ENCODE measurements at regions not wholly inside any gene's neighbourhood (a gene's known extent, or its start where the extent isn't known, plus 50 kb on each side); places are given as distances from the start of the nearest gene placed in this dataset.

- peak; percentile 67 for TF ChIP-seq CTCF (IDR thresholded peaks at IDR 0.05; ENCODE audit: insufficient read depth, low read depth, low read length, missing control alignments)
- H3K4me3 ChIP-seq (ENCODE audit: low read length) = no peak overlapping the region
- peak; percentile 43 for DNase-seq (ENCODE audit: low read depth)
Measured at GRCh38 chr4:24476282-24476681, 108.1 kb downstream of the DHX15 start.

- H3K4me3 ChIP-seq (ENCODE audit: low read length) = no peak overlapping the region
- TF ChIP-seq CTCF (IDR thresholded peaks at IDR 0.05; ENCODE audit: insufficient read depth, low read depth, low read length, missing control alignments) = no peak
- no peak for DNase-seq (ENCODE audit: low read depth)
Measured at GRCh38 chr4:24475756-24476155, 108.6 kb downstream of the DHX15 start.

- peak overlapping the region; percentile 48 for H3K4me3 ChIP-seq (ENCODE audit: low read length)
- DNase-seq (ENCODE audit: low read depth) = peak; percentile 13
- TF ChIP-seq CTCF (IDR thresholded peaks at IDR 0.05; ENCODE audit: insufficient read depth, low read depth, low read length, missing control alignments) = peak; percentile 1
Measured at GRCh38 chr4:24473309-24473721, 111.0 kb downstream of the DHX15 start.

GRCh38 chr4:24472514-24473308 is 111.6 kb downstream of the DHX15 start:
- peak overlapping the region; percentile 48 for H3K4me3 ChIP-seq (ENCODE audit: low read length)
- DNase-seq (ENCODE audit: low read depth) = peak; percentile 73
- TF ChIP-seq CTCF (IDR thresholded peaks at IDR 0.05; ENCODE audit: insufficient read depth, low read depth, low read length, missing control alignments) = peak; percentile 33

GRCh38 chr4:24472161-24472510 is 112.2 kb downstream of the DHX15 start:
- no peak for TF ChIP-seq CTCF (IDR thresholded peaks at IDR 0.05; ENCODE audit: insufficient read depth, low read depth, low read length, missing control alignments)

GRCh38 chr4:24471486-24472160 is 112.7 kb downstream of the DHX15 start:
- no peak for TF ChIP-seq CTCF (IDR thresholded peaks at IDR 0.05; ENCODE audit: insufficient read depth, low read depth, low read length, missing control alignments)
- peak; percentile 4 for DNase-seq (ENCODE audit: low read depth)
- H3K4me3 ChIP-seq (ENCODE audit: low read length) = peak overlapping the region; percentile 48

More at GRCh38 chr4:24472161-24472510, 112.2 kb downstream of the DHX15 start:
- peak; percentile 2 for DNase-seq (ENCODE audit: low read depth)
- H3K4me3 ChIP-seq (ENCODE audit: low read length) = peak overlapping the region; percentile 48
